ENCODE measurements at regions not wholly inside any gene's neighbourhood (a gene's known extent, or its start where the extent isn't known, plus 50 kb on each side); places are given as distances from the start of the nearest gene placed in this dataset.

DNA sequence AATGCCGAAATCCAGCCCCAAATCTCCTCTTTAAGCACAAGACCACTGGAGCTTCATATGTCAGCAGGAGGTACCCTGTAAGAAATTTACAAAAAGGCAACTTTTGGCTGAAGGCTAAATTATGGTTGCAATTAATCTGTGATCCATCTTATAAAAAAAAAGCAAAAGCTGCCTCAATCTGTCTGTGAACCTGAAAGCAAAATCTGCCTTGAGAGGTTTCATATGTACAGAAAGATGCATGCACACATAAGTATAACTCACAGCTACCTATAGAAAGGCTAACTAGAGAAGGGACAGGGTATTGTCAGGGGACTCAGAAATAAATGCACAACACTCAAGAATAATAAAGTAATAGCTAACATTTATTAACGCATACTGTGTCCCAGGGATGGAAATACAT is 964.2 kb upstream of the ADGRL2 start:
- TF ChIP-seq EGR1 (IDR thresholded peaks at IDR 0.05): no peak
- TF ChIP-seq, protein P1, sequence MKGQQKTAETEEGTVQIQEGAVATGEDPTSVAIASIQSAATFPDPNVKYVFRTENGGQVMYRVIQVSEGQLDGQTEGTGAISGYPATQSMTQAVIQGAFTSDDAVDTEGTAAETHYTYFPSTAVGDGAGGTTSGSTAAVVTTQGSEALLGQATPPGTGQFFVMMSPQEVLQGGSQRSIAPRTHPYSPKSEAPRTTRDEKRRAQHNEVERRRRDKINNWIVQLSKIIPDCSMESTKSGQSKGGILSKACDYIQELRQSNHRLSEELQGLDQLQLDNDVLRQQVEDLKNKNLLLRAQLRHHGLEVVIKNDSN (IDR thresholded peaks at IDR 0.05): no peak
- TF ChIP-seq CREB1 (IDR thresholded peaks at IDR 0.05; ENCODE audit: low read depth): no peak
- TF ChIP-seq FOXM1 (IDR thresholded peaks at IDR 0.05; ENCODE audit: borderline replicate concordance, low read depth): no peak
- no peak for TF ChIP-seq TAF1 (IDR thresholded peaks at IDR 0.05; ENCODE audit: low read depth)
